ENCODE measurements at regions not wholly inside any gene's neighbourhood (a gene's known extent, or its start where the extent isn't known, plus 50 kb on each side); places are given as distances from the start of the nearest gene placed in this dataset.
A peak's percentile ranks its signal among the peaks of the same experiment; 100 is the strongest.

DNA sequence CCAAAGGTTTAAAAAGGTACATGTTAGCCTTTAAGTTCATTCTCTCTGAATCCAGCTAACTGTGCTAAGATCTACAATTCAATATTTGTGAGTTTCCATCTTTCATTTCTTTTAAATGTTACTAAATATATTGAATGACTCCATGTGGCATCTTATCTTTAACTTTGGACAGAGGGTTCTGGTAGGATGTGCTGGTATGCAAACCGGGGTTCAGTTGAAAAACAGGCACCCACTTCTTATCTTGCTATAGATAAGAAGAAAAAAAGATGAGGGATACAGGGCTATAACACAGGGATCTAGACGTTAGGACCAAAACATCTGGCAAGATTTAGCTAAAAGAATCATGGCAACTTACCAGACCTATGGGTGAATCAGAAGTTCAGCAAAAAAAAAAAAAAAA, 538.3 kb downstream of the EDEM1 start:
- no CpG with 5 or more reads among the region's 2 CpGs for WGBS (ENCODE audit: insufficient coverage)
- Histone ChIP-seq H3K4me1 (ENCODE audit: control insufficient read depth, insufficient read depth, low read length) (no peaks in the 10 kb centered on the region), H3K4me3 (ENCODE audit: low read length) (no peak overlapping the region), H3K27ac (ENCODE audit: low read length) (no peak overlapping the region), H3K36me3 (ENCODE audit: control insufficient read depth, insufficient read depth, low read length) (no peaks in the 10 kb centered on the region), H3K9me3 (replicated peaks; ENCODE audit: control insufficient read depth, low read depth, low read length) (no peaks in the 10 kb centered on the region), H3K27me3 (ENCODE audit: control insufficient read depth, insufficient read depth, low read length) (no peaks in the 10 kb centered on the region)
- DNase-seq = peak; percentile 9

DNA sequence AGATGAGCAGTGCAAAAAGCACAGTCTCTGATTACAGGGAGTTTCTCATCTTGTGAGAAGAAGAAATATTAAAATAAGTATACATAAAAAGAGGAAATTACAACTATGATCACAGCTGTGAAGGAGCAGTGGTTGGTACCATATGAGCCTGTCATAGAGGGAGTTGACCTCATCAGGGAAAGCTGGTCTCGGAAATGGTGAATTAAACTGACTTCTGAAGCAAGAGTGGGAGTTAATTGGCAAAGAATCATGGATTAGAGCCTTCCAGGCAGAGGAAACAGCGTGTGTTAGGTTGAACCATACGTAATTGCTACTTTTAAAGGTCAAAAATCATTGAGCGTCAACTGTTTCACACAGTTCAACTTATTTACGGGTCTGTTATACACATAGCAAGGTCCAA, 539.1 kb downstream of the EDEM1 start:
- DNase-seq = peak; percentile 8
- Histone ChIP-seq H3K4me1 (ENCODE audit: control insufficient read depth, insufficient read depth, low read length) (no peaks in the 10 kb centered on the region), H3K36me3 (ENCODE audit: control insufficient read depth, insufficient read depth, low read length) (no peaks in the 10 kb centered on the region), H3K9me3 (replicated peaks; ENCODE audit: control insufficient read depth, low read depth, low read length) (no peaks in the 10 kb centered on the region), H3K27ac (ENCODE audit: low read length) (no peak overlapping the region), H3K27me3 (ENCODE audit: control insufficient read depth, insufficient read depth, low read length) (no peaks in the 10 kb centered on the region), H3K4me3 (ENCODE audit: low read length) (no peak overlapping the region)
- WGBS (ENCODE audit: insufficient coverage) = 56% methylated on average over 1 of the region's 5 CpGs

DNA sequence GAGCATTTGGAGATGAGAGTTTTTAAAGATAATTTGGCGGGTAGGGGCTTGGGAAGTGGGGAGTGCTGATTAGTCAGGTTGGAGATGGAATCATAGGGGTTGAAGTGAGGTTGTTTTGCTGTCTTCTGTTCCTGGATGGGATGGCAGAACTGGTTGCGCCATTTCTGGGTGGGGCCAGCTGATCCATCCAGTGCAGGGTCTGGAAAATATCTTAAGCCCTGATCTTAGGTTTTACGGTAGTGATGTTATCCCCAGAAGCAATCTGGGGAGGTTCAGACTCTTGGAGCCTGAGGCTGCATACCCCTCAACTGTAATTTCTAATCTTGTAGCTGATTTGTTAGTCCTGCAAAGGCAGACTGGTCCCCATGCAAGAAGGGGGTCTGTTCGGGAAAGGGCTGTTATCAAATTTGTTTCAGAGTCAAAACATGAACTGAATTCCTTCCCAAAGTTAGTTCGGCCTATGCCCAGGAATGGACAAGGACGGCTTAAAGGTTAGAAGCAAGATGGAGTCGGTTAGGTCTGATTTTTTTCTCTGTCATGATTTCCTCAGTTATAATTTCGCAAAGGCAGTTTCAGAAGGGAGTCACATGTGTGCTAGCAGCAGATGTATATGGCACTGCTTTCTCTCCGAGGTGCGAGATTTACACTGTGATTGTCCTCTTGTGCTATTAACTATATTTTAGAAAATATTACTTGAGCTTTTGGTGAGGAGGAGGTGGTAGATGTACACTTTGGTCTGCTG, 540.4 kb downstream of the EDEM1 start:
- WGBS (ENCODE audit: insufficient coverage) = 88% methylated on average over 6 of the region's 10 CpGs

DNA sequence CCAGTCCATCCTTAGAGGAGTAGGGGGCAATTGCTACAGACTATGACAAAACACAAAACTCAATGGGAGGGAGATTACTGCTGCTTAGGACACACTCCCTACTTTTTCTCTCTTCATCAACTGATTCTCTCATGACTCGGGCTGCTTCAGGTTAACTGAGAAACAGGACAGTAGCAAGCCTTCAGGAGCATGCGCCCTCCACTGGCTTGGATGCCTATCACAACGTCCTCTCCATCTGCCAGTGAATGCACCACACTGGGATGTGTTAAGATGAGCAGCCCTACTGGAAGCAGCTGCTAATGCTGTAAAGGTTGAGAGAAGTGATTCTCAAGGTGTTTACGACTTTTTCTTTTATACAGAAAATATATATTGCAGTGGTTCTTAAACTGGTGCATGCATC, 542.3 kb downstream of the EDEM1 start:
- Histone ChIP-seq H3K9me3 (replicated peaks; ENCODE audit: control insufficient read depth, low read depth, low read length) (no peaks in the 10 kb centered on the region), H3K4me3 (ENCODE audit: low read length) (no peak overlapping the region), H3K27ac (ENCODE audit: low read length) (no peak overlapping the region), H3K4me1 (ENCODE audit: control insufficient read depth, insufficient read depth, low read length) (no peaks in the 10 kb centered on the region), H3K27me3 (ENCODE audit: control insufficient read depth, insufficient read depth, low read length) (no peaks in the 10 kb centered on the region), H3K36me3 (ENCODE audit: control insufficient read depth, insufficient read depth, low read length) (no peaks in the 10 kb centered on the region)
- DNase-seq = no peak
- 100% methylated on average over 2 of the region's 4 CpGs for WGBS (ENCODE audit: insufficient coverage)

More for the DNA sequence above, 540.4 kb downstream of the EDEM1 start:
- DNase-seq = no peak
- Histone ChIP-seq H3K4me1 (ENCODE audit: control insufficient read depth, insufficient read depth, low read length) (no peaks in the 10 kb centered on the region), H3K4me3 (ENCODE audit: low read length) (no peak overlapping the region), H3K36me3 (ENCODE audit: control insufficient read depth, insufficient read depth, low read length) (no peaks in the 10 kb centered on the region), H3K9me3 (replicated peaks; ENCODE audit: control insufficient read depth, low read depth, low read length) (no peaks in the 10 kb centered on the region), H3K27me3 (ENCODE audit: control insufficient read depth, insufficient read depth, low read length) (no peaks in the 10 kb centered on the region), H3K27ac (ENCODE audit: low read length) (no peak overlapping the region)

DNA sequence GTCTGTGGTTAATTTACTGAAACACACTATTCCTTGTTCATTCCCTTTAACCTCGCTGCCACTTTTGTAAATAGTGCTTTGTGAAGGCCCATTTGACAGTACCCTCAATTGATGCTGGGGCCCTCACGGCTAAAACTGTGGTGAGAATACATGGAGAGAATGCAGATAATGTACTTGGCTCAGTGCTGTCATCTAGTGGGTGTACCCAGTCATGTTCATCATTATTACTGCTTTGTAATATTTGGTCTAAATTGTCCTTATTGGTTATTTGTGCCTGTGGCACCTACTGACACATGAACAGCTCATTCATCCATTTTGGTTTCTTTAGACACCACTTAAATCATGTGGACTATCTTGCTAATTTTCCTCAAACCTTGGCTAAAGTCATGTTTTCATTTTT, 543.6 kb downstream of the EDEM1 start:
- DNase-seq = no peak
- WGBS (ENCODE audit: insufficient coverage) = 40% methylated on average over 1 of the region's 2 CpGs
- Histone ChIP-seq H3K27me3 (ENCODE audit: control insufficient read depth, insufficient read depth, low read length) (no peaks in the 10 kb centered on the region), H3K36me3 (ENCODE audit: control insufficient read depth, insufficient read depth, low read length) (no peaks in the 10 kb centered on the region), H3K4me1 (ENCODE audit: control insufficient read depth, insufficient read depth, low read length) (no peaks in the 10 kb centered on the region), H3K4me3 (ENCODE audit: low read length) (no peak overlapping the region), H3K27ac (ENCODE audit: low read length) (no peak overlapping the region), H3K9me3 (replicated peaks; ENCODE audit: control insufficient read depth, low read depth, low read length) (no peaks in the 10 kb centered on the region)

DNA sequence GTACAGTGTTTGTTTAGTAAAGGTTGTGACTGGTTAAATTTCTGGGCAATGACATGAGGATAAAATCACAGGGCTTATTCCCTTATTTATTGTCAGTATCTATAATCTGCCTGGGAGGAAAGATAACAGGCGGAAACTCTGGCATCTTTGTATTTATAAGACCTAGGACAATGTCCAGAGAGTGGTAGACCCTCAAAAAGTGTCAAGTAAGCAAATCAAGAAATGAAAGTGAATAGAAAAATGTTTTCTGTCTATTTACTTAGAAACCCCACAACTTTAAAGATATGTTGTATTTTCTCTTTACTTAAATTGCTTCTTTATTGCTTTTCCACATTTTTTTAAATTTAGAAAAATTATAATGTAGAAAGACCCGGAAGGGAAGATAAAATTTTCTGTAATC, 544.6 kb downstream of the EDEM1 start:
- Histone ChIP-seq H3K36me3 (ENCODE audit: control insufficient read depth, insufficient read depth, low read length) (no peaks in the 10 kb centered on the region), H3K4me3 (ENCODE audit: low read length) (no peak overlapping the region), H3K9me3 (replicated peaks; ENCODE audit: control insufficient read depth, low read depth, low read length) (no peaks in the 10 kb centered on the region), H3K27me3 (ENCODE audit: control insufficient read depth, insufficient read depth, low read length) (no peaks in the 10 kb centered on the region), H3K4me1 (ENCODE audit: control insufficient read depth, insufficient read depth, low read length) (no peaks in the 10 kb centered on the region), H3K27ac (ENCODE audit: low read length) (no peak overlapping the region)
- no CpG with 5 or more reads among the region's 2 CpGs for WGBS (ENCODE audit: insufficient coverage)
- DNase-seq = no peak

DNA sequence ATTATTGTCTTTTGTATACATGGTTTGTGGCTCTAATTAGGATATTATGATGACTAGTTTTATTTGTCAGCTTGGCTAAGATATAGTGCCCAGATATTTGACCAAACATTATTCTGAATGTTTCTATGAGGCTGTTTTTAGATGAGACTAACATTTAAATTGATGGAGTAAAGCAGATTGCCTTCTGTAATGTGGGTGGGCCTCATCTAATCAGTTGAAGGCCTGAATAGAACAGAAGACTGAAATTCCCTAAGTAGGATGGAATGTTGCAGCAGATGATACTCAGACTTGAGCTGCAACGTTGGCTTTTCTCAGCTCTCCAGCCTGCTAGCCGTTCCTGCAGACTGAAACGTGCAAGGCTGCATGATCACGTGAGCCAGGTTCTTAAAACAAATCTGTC, 546.5 kb downstream of the EDEM1 start:
- H3K27ac ChIP-seq (ENCODE audit: low read length) = no peak overlapping the region
- no peaks in the 10 kb centered on the region for H3K27me3 ChIP-seq (ENCODE audit: control insufficient read depth, insufficient read depth, low read length)
- no peak for DNase-seq
- H3K4me3 ChIP-seq (ENCODE audit: low read length) = no peak overlapping the region
- no peaks in the 10 kb centered on the region for H3K36me3 ChIP-seq (ENCODE audit: control insufficient read depth, insufficient read depth, low read length)
- 75% methylated on average over 1 of the region's 4 CpGs for WGBS (ENCODE audit: insufficient coverage)
- H3K9me3 ChIP-seq (replicated peaks; ENCODE audit: control insufficient read depth, low read depth, low read length) = no peaks in the 10 kb centered on the region
- no peaks in the 10 kb centered on the region for H3K4me1 ChIP-seq (ENCODE audit: control insufficient read depth, insufficient read depth, low read length)

DNA sequence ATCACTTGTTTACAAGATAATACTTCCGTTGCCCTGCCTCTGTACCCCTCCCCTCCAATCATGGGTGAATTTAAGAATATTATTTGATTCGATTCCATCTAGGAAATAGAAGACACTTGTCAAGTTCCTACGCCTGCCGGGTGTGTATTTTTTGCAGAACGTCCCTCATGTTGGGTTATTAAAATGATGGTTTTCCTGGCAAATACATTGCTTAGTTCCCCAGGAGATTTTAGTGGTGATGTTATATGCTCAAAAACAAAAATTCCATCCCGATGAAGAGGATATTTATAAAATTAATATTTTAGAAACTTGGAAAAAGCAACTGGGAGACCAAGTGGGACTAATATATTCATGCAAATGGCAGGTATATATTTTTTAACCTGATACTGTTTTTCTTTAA, 548.4 kb downstream of the EDEM1 start:
- Histone ChIP-seq H3K27me3 (ENCODE audit: control insufficient read depth, insufficient read depth, low read length) (no peaks in the 10 kb centered on the region), H3K9me3 (replicated peaks; ENCODE audit: control insufficient read depth, low read depth, low read length) (no peaks in the 10 kb centered on the region), H3K4me1 (ENCODE audit: control insufficient read depth, insufficient read depth, low read length) (no peaks in the 10 kb centered on the region), H3K36me3 (ENCODE audit: control insufficient read depth, insufficient read depth, low read length) (no peaks in the 10 kb centered on the region), H3K4me3 (ENCODE audit: low read length) (no peak overlapping the region), H3K27ac (ENCODE audit: low read length) (no peak overlapping the region)
- WGBS (ENCODE audit: insufficient coverage) = no CpG with 5 or more reads among the region's 6 CpGs
- peak; percentile 67 for DNase-seq

DNA sequence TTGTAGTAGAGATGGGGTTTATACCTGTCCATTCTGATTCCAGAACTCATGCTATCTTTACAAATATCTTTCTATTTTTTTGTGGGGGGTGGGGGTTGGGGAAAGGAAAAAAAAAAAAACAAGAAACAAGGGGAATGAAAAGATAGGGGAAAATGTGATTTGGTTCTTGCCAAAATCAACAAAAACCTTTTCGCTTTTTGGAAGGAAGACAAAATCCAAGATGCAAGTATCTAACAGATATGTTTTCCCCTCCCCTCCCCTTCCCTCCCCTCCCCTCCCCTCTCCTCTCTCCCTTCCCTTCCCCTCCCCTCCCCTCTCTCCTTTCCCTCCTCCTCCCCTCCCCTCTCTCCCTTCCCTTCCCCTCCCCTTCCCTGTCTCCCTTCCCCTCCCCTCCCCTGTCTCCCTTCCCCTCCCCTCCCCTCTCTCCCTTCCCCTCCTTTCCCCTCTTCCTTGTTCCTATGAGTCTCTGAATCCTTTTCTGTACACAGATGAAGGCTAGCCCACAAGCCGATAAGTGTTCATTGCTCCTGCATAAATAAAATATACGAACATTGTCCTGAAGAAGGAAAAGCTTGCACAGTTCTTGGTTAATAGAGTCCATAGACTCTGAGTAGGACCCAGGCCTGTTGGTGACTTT, 551.9 kb downstream of the EDEM1 start:
- WGBS (ENCODE audit: insufficient coverage) = no CpG with 5 or more reads among the region's 3 CpGs
- DNase-seq = no peak

DNA sequence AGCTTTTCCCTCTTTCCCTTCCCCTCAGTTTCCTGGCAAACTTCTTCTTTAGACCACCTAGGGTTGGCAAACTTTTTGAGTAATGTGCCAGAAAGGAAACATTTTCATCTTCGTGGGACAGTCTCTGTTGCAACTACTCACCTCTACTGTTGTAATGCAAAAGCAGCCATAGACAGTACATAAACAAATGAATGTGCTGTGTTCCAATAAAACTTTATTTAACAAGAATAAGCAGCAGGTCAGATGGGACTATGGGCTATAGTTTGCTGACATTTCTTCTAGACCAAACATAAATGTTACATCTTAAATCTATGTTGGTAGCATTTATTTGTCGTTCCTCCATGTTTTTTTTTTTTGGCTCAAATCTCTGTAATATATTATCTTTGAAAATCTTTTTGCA, 552.4 kb downstream of the EDEM1 start:
- Histone ChIP-seq H3K9me3 (replicated peaks; ENCODE audit: control insufficient read depth, low read depth, low read length) (no peaks in the 10 kb centered on the region), H3K27ac (ENCODE audit: low read length) (no peak overlapping the region), H3K36me3 (ENCODE audit: control insufficient read depth, insufficient read depth, low read length) (no peaks in the 10 kb centered on the region), H3K4me1 (ENCODE audit: control insufficient read depth, insufficient read depth, low read length) (no peaks in the 10 kb centered on the region), H3K27me3 (ENCODE audit: control insufficient read depth, insufficient read depth, low read length) (no peaks in the 10 kb centered on the region), H3K4me3 (ENCODE audit: low read length) (no peak overlapping the region)
- WGBS (ENCODE audit: insufficient coverage) = no CpG with 5 or more reads among the region's 2 CpGs
- DNase-seq = no peak

More for the DNA sequence above, 551.9 kb downstream of the EDEM1 start:
- no peaks in the 10 kb centered on the region for H3K27me3 ChIP-seq (ENCODE audit: control insufficient read depth, insufficient read depth, low read length)
- H3K36me3 ChIP-seq (ENCODE audit: control insufficient read depth, insufficient read depth, low read length) = no peaks in the 10 kb centered on the region
- no peak overlapping the region for H3K4me3 ChIP-seq (ENCODE audit: low read length)
- H3K27ac ChIP-seq (ENCODE audit: low read length) = no peak overlapping the region
- no peaks in the 10 kb centered on the region for H3K4me1 ChIP-seq (ENCODE audit: control insufficient read depth, insufficient read depth, low read length)
- H3K9me3 ChIP-seq (replicated peaks; ENCODE audit: control insufficient read depth, low read depth, low read length) = no peaks in the 10 kb centered on the region

Data from muscle of leg (tissue), 3 donors.